Karpas-422 (cell line): ENCODE measurements at regions not wholly inside any gene's neighbourhood (a gene's known extent, or its start where the extent isn't known, plus 50 kb on each side); places are given as distances from the start of the nearest gene placed in this dataset.
"Not testable (repeated sequence)": the region's sequence is repeated elsewhere in the genome, so short reads cannot be mapped to it uniquely, and the experiment has no call there.

ENCODE experiments used
- DNase-seq: peaks from one replicate; pipeline ENCODE4 v3.0.0-alpha.2; 2015
- H2AFZ ChIP-seq: fragments of 200-600 bp; sonication (generic); 2 replicates; pipeline ENCODE4 v1.6.1; 2014; ENCODE audit warnings: antibody characterized with exemption, low read length, mixed read lengths
- H3K27ac ChIP-seq: fragments of 200-600 bp; sonication (generic); 2 replicates; pipeline ENCODE4 v1.5.1; 2014; ENCODE audit warnings: mild to moderate bottlenecking, low read length, moderate library complexity
- H3K27me3 ChIP-seq: fragments of 200-600 bp; sonication (generic); 2 replicates; pipeline ENCODE4 v1.6.1; 2014; ENCODE audit warnings: low read length, mixed read lengths
- H3K36me3 ChIP-seq: fragments of 200-600 bp; sonication (generic); 2 replicates; pipeline ENCODE4 v1.6.1; 2014; ENCODE audit warnings: low read length, mixed read lengths; ENCODE audit not compliant: insufficient read depth
- H3K4me1 ChIP-seq: fragments of 200-600 bp; sonication (generic); 2 replicates; pipeline ENCODE4 v1.6.1; 2014; ENCODE audit warnings: mild to moderate bottlenecking, low read length, mixed read lengths
- H3K4me2 ChIP-seq: fragments of 200-600 bp; sonication (generic); 2 replicates; pipeline ENCODE4 v1.6.1; 2014; ENCODE audit warnings: low read length, low read depth, mild to moderate bottlenecking; ENCODE audit not compliant: poor library complexity, severe bottlenecking
- H3K4me3 ChIP-seq: fragments of 200-600 bp; sonication (generic); 2 replicates; pipeline ENCODE4 v1.5.1; 2014; ENCODE audit warnings: mild to moderate bottlenecking, antibody characterized with exemption, low read length, mixed read lengths
- H3K79me2 ChIP-seq: fragments of 200-600 bp; sonication (generic); 2 replicates; pipeline ENCODE4 v1.6.1; 2014; ENCODE audit warnings: mild to moderate bottlenecking, low read length, mixed read lengths
- H3K9ac ChIP-seq: fragments of 200-600 bp; sonication (generic); 2 replicates; pipeline ENCODE4 v1.6.0; 2014; ENCODE audit warnings: low read length
- H3K9me2 ChIP-seq: fragments of 200-600 bp; sonication (generic), shearing (Covaris generic); replicated peaks from 2 replicates; pipeline ENCODE4 v1.6.0; 2014; ENCODE audit warnings: mild to moderate bottlenecking, low read length, moderate library complexity; ENCODE audit not compliant: insufficient read depth
- H3K9me3 ChIP-seq: fragments of 300-700, 200-600 bp; sonication (generic); 2 replicates; pipeline ENCODE4 v1.6.1; 2014; ENCODE audit warnings: low read length, mixed read lengths
- H4K20me1 ChIP-seq: fragments of 200-600 bp; sonication (generic); 2 replicates; pipeline ENCODE4 v1.6.1; 2014; ENCODE audit warnings: mild to moderate bottlenecking, antibody characterized with exemption, low read length, low read depth; ENCODE audit not compliant: insufficient read depth

- no peak overlapping the region for H3K4me3 ChIP-seq
- peaks cover 3% of the 10 kb centered on the region; the same call in 1 of the 2 replicates for H3K9me3 ChIP-seq
- H3K9ac ChIP-seq = no peak overlapping the region
- H3K9me2 ChIP-seq = no peaks in the 10 kb centered on the region
- H2AFZ ChIP-seq = no peak overlapping the region
- H4K20me1 ChIP-seq = no peaks in the 10 kb centered on the region
- no peak for DNase-seq
- H3K27ac ChIP-seq = no peak overlapping the region
- H3K4me1 ChIP-seq = no peaks in the 10 kb centered on the region
- no peaks in the 10 kb centered on the region for H3K27me3 ChIP-seq
- no peaks in the 10 kb centered on the region for H3K36me3 ChIP-seq
- H3K4me2 ChIP-seq = no peak overlapping the region
- no peaks in the 10 kb centered on the region for H3K79me2 ChIP-seq
These were observed 477.8 kb upstream of the GCFC2 start for GRCh38 chr2:76188334-76189008.

- Histone ChIP-seq H3K9me2 (no peaks in the 10 kb centered on the region), H3K36me3 (no peaks in the 10 kb centered on the region), H3K4me1 (no peaks in the 10 kb centered on the region), H3K9ac (no peak overlapping the region), H3K27me3 (no peaks in the 10 kb centered on the region), H2AFZ (no peak overlapping the region), H3K4me3 (no peak overlapping the region), H3K9me3 (peaks cover 8% of the 10 kb centered on the region; the same call in 1 of the 2 replicates), H3K27ac (no peak overlapping the region), H4K20me1 (no peaks in the 10 kb centered on the region), H3K79me2 (no peaks in the 10 kb centered on the region), H3K4me2 (no peak overlapping the region)
- DNase-seq = no peak
These were observed 476.7 kb upstream of the GCFC2 start for GRCh38 chr2:76187415-76187814.

GRCh38 chr2:76180676-76181075 lies 470.0 kb upstream of the GCFC2 start:
- H3K4me2 ChIP-seq = no peak overlapping the region
- H3K4me3 ChIP-seq = no peak overlapping the region
- H3K9ac ChIP-seq = no peak overlapping the region
- no peaks in the 10 kb centered on the region for H3K27me3 ChIP-seq
- H3K4me1 ChIP-seq = no peaks in the 10 kb centered on the region
- DNase-seq = no peak
- no peaks in the 10 kb centered on the region for H3K36me3 ChIP-seq
- no peak overlapping the region for H2AFZ ChIP-seq
- H3K79me2 ChIP-seq = no peaks in the 10 kb centered on the region
- no peaks in the 10 kb centered on the region for H3K9me2 ChIP-seq
- no peaks in the 10 kb centered on the region for H4K20me1 ChIP-seq
- peaks cover 46% of the 10 kb centered on the region for H3K9me3 ChIP-seq
- H3K27ac ChIP-seq = no peak overlapping the region

- no peak overlapping the region for H3K4me2 ChIP-seq
- H3K9ac ChIP-seq = no peak overlapping the region
- no peaks in the 10 kb centered on the region for H3K36me3 ChIP-seq
- H3K9me2 ChIP-seq = no peaks in the 10 kb centered on the region
- no peak overlapping the region for H3K27ac ChIP-seq
- no peaks in the 10 kb centered on the region for H3K4me1 ChIP-seq
- H4K20me1 ChIP-seq = no peaks in the 10 kb centered on the region
- no peaks in the 10 kb centered on the region for H3K27me3 ChIP-seq
- peaks cover 60% of the 10 kb centered on the region for H3K9me3 ChIP-seq
- H2AFZ ChIP-seq = no peak overlapping the region
- no peak for DNase-seq
- H3K79me2 ChIP-seq = no peaks in the 10 kb centered on the region
- H3K4me3 ChIP-seq = no peak overlapping the region
These were observed 467.9 kb upstream of the GCFC2 start for GRCh38 chr2:76178610-76179009.

- Histone ChIP-seq H3K4me1 (no peaks in the 10 kb centered on the region), H3K9ac (no peak overlapping the region), H3K4me2 (no peak overlapping the region), H4K20me1 (no peaks in the 10 kb centered on the region), H3K79me2 (no peaks in the 10 kb centered on the region), H3K9me3 (peaks cover 40% of the 10 kb centered on the region), H3K27me3 (no peaks in the 10 kb centered on the region), H3K36me3 (no peaks in the 10 kb centered on the region), H3K9me2 (no peaks in the 10 kb centered on the region), H2AFZ (no peak overlapping the region), H3K4me3 (no peak overlapping the region), H3K27ac (no peak overlapping the region)
- DNase-seq = no peak
These were observed 464.6 kb upstream of the GCFC2 start for GRCh38 chr2:76175295-76175694.

- H3K4me2 ChIP-seq = no peak overlapping the region
- no peaks in the 10 kb centered on the region for H3K27me3 ChIP-seq
- no peaks in the 10 kb centered on the region for H3K36me3 ChIP-seq
- no peaks in the 10 kb centered on the region for H3K4me1 ChIP-seq
- no peak overlapping the region for H3K9ac ChIP-seq
- no peak overlapping the region for H3K4me3 ChIP-seq
- DNase-seq = no peak
- H3K27ac ChIP-seq = no peak overlapping the region
- no peaks in the 10 kb centered on the region for H4K20me1 ChIP-seq
- H3K79me2 ChIP-seq = no peaks in the 10 kb centered on the region
- H3K9me3 ChIP-seq = peaks cover 39% of the 10 kb centered on the region
- no peak overlapping the region for H2AFZ ChIP-seq
- H3K9me2 ChIP-seq = no peaks in the 10 kb centered on the region
These were observed 463.8 kb upstream of the GCFC2 start for GRCh38 chr2:76174505-76174904.

- H3K4me2 ChIP-seq, H3K27ac ChIP-seq, H4K20me1 ChIP-seq, H3K4me3 ChIP-seq, H3K27me3 ChIP-seq, DNase-seq, H3K36me3 ChIP-seq, H3K4me1 ChIP-seq, H3K79me2 ChIP-seq, H3K9ac ChIP-seq, H2AFZ ChIP-seq, H3K9me2 ChIP-seq: not testable (repeated sequence)
- peaks cover 29% of the 10 kb centered on the region for H3K9me3 ChIP-seq
These were observed 462.5 kb upstream of the GCFC2 start for GRCh38 chr2:76173206-76173605.

- not testable (repeated sequence) for H2AFZ ChIP-seq, DNase-seq, H3K9me2 ChIP-seq, H3K79me2 ChIP-seq, H3K27ac ChIP-seq, H3K4me3 ChIP-seq, H3K4me2 ChIP-seq, H3K27me3 ChIP-seq, H4K20me1 ChIP-seq, H3K9ac ChIP-seq, H3K4me1 ChIP-seq, H3K36me3 ChIP-seq
- peaks cover 27% of the 10 kb centered on the region for H3K9me3 ChIP-seq
These were observed 461.5 kb upstream of the GCFC2 start for GRCh38 chr2:76172154-76172595.
